Stimulated activated CD4-positive, alpha-beta T cell treated with anti-CD3 and anti-CD28 coated beads, TNF-alpha, amount 100 ng/mL, for 48 hours (primary cell): ENCODE measurements at regions not wholly inside any gene's neighbourhood (a gene's known extent, or its start where the extent isn't known, plus 50 kb on each side); places are given as distances from the start of the nearest gene placed in this dataset.
"Not testable (repeated sequence)": the region's sequence is repeated elsewhere in the genome, so short reads cannot be mapped to it uniquely, and the experiment has no call there.

ENCODE experiments used
- DNase-seq, 3 donors: peaks; one replicate each; pipeline ENCODE4 v3.0.0-alpha.2; 2020; ENCODE audit warnings: low read depth in 3 of 3

- no peak for DNase-seq
Observed at GRCh38 chr9:1871626-1872419, 143.3 kb upstream of the SMARCA2 start.

DNA sequence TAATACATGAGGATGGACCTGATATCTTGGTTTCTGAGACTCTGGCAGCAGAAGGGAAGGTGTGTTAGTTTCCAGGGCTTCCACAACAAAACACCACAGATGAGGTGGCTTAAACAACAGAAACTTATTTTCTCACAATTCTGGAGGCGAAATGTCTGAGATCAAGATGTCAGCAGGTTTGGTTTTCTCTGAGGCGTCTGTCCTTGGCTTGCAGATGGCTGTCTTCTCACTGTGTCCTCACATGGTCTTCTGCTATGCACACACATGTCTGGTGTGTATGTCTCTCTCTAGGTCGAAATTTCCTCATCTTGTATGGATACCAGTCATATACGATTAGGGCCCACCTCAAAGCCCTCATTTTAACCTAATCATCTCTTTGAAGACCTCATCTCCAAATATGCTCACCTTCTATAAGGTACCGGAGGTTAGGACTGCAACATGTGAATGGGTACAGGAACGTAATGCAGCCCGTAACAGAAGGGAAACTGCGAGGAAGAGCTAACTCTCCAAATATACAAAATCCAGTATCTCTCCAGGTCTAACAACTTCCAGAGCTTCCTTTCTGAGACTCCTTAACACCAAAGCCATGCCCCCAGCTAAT, 139.8 kb upstream of the SMARCA2 start:
- no peak for DNase-seq

- DNase-seq: peak; percentile 65 to 74 (median 74)
Observed at GRCh38 chr9:1875921-1876448, 139.2 kb upstream of the SMARCA2 start.

DNA sequence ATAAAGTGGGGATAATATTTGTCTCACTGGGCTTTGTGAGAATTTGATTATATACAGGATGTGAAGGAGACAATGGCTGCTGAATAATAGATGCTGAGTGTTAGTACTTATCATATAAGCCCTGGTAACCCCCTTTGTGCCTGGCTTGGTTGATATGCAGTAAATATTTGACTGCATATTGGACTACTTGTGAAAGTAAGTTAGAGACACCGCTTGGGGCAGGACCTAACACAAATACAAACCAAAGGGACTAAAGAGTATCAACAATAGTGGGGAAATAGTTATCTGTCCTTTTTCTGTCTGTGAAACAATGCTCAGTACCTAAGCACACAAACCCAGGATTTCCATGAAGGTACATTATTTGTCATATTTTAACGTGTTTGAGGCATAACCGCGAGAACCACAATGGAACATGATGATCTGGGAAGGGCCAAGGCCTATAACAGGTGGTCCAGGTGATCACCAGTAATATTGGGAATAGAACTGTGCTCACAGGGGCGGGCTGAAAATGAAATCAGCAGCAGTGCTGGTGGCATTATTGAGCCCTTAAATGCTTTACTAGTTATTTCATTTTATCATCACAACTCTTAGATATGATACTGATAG, 138.2 kb upstream of the SMARCA2 start:
- no peak for DNase-seq

DNA sequence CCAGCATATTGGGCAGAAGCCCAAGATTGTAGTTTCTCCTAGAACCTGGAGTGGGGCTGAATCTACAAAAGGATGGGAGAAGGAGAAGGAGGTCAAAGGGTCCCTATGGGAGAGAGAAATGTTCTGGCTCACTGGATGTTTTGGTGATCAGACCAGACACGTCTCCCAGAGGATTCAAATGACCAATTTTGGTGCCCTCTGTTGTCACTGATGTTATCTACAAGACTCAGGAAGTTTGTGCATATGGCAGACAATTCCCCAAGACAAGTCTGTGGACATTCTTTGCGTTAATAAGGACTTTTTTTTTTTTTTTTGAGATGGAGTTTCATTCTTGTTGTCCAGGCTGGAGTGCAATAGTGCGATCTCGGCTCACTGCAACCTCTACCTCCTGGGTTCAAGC, 137.2 kb upstream of the SMARCA2 start:
- no peak for DNase-seq

GRCh38 chr9:1878811-1879210, 136.3 kb upstream of the SMARCA2 start:
- no peak for DNase-seq

DNA sequence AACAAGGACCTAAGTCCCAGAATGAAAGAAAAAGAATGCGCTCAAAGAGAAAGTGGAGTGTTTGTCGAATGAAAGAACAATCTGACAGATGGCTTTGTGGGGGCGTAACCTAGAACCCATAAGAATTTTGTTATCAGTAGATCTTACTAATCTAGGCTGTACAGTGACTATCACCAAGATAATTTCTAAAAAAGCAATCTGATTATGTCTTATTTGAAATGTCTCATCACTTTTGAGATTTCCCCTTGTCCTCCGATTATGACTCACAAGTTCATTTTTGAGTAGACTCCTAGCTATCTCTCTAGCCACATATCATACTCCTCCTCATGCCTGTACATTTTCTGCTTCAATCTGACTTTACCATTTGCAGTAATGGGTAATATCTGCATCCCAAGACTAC, 135.6 kb upstream of the SMARCA2 start:
- DNase-seq: peak in 2 of 3 donors; percentile 27 to 30

DNA sequence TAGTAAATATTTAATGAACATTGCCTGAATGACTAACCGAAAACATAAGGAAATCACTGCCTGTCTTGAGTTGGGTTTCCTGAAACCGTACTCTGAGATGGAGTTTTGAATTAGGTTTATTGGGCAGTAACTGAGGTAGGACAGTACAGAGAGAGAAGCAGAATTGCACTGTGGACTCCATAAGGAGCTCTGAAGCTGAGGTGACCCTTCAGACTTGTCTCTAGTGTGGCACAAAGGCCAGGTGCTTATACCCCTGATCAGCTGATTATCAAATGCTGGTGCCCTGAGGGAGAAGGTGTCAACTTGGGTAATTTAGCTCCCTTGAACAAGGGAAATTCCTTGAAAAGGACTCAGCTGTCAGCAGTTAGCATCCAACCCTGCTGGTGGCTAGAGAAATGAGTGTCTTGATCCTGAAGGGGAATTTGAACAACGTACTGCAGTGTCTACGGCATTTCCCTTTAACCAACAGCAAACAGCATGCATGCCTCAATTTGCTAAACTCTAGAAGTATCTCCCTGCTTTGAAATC, 135.0 kb upstream of the SMARCA2 start:
- no peak for DNase-seq

GRCh38 chr9:1881708-1882295, 133.3 kb upstream of the SMARCA2 start:
- no peak for DNase-seq

GRCh38 chr9:1882711-1883403, 132.3 kb upstream of the SMARCA2 start:
- no peak for DNase-seq

GRCh38 chr9:1890201-1890600, 124.9 kb upstream of the SMARCA2 start:
- DNase-seq: no peak

- DNase-seq: no peak
Observed at GRCh38 chr9:1890816-1891215, 124.3 kb upstream of the SMARCA2 start.

DNA sequence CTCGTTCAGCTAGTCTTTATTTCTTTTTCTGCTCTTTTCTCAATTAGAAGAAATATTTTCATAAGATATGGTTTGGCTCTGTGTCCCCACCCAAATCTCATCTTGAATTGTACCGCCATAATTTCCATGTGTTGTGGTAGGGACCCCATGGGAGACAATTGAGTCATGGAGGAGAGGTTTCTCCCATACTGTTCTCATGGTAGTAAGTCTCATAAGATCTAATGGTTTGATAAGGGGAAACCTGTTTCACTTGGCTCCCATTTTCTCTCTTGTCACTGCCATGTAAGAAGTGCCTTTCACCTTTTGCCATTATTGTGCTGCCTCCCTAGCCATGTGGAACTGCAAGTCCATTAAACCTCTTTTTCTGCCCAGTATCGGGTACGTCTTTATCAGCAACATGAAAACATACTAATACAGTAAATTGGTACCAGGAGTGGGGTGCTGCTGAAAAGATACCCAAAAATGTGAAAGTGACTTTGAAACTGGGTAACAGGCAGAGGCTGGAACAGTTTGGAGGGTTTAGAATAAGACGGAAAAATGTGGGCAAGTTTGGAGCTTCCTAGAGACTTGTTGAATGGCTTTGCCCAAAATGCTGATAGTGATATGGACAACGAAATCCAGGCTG, 112.0 kb upstream of the SMARCA2 start:
- not testable (repeated sequence) for DNase-seq

DNA sequence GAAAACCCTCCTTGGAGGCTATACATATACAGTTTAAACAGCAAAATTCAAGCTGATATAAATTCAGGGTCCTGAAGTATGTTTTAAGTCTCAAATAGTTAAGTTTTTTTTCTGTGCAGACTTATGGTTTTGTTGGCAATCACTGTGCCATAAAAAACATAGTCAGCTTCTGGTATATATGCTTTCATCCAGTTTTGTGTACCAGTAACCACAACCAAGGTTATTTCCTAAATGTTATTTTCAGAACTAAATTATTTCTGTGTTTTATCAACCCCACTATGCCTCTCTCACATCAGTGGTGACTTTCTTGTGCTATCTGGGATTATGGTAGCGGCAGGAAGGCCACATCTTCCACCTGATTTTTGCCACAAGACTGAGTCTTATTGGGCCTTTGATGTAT, 107.7 kb upstream of the SMARCA2 start:
- DNase-seq: no peak

DNA sequence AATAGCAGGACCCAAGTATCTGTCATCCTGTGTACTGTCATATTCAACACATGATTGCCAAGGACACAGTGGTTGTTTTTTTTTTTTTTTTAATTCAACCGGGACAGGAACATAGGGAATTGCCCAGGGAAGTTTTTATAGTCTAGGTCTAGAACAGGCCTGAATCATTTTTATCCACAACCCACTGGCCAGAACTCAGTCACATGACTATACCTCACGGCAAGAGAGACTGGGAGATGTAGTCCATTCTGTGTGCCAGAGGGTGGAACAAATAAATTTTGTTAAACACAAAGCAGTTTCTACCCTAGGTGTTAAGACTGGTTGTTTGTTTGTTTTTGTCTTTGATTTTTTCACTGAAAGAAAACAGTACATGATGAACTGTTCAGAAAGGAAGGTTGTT, 105.8 kb upstream of the SMARCA2 start:
- no peak for DNase-seq

GRCh38 chr9:1910269-1910811, 104.8 kb upstream of the SMARCA2 start:
- DNase-seq: no peak

- no peak for DNase-seq
Observed at GRCh38 chr9:1913631-1914330, 101.4 kb upstream of the SMARCA2 start.

- DNase-seq: no peak
Observed at GRCh38 chr9:1916095-1916494, 99.1 kb upstream of the SMARCA2 start.

GRCh38 chr9:1916655-1917054, 98.5 kb upstream of the SMARCA2 start:
- DNase-seq: no peak

- no peak for DNase-seq
Observed at GRCh38 chr9:1917396-1917935, 97.7 kb upstream of the SMARCA2 start.
